ENCODE measurements at regions not wholly inside any gene's neighbourhood (a gene's known extent, or its start where the extent isn't known, plus 50 kb on each side); places are given as distances from the start of the nearest gene placed in this dataset.

DNA sequence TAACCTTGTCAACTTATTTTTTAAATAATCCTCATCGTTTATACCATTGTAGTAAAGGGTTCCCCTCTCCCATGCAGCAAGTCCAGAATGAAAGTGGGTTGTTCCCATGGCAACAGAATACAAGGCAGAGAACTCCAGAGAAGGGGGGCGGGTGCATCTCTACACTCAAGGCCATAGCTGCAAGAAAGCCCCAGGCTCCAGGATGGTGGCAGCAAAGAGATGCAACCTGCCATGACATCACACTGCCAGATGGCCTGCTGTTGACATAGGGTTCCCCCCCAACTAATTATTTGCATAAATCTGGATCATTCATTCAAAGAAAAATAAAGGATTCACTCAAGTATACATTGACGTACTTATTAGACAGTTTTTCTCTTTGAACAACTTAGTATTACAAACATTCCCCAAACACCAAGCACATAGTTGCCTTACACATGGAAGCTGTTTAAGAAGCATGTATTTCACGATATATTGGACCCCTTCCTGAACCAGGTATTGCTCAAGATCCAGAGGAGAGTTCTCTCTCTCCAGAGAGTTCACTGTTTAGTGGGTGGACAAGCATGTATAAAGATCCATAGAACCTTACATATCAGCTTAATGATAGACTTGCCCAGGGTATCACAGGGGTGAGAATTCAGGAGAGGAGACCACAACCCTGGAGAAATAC is 87.4 kb upstream of the KLF7 start:
- WGBS (ENCODE audit: insufficient coverage, insufficient replicate concordance, low lambda C conversion rate, missing lambda C conversion rate), result 62% methylated on average over 4 of the region's 4 CpGs

More for the DNA sequence above, 87.4 kb upstream of the KLF7 start:
- no peak for ATAC-seq
- no peak overlapping the region for H3K4me2 ChIP-seq (ENCODE audit: control insufficient read depth, insufficient read depth)
- TF ChIP-seq EP300 (IDR thresholded peaks at IDR 0.05; ENCODE audit: borderline replicate concordance in 1 of 2, control insufficient read depth in 1 of 2, low read depth in 2 of 2, low read length in 2 of 2) (no peak), CREB1 (IDR thresholded peaks at IDR 0.05; ENCODE audit: low read depth) (no peak), NR2C2 (IDR thresholded peaks at IDR 0.05; ENCODE audit: borderline replicate concordance, control insufficient read depth, insufficient read length, low read depth) (no peak), NFYB (IDR thresholded peaks at IDR 0.05; ENCODE audit: insufficient read depth, low read depth, low read length) (no peak), BRCA1 (IDR thresholded peaks at IDR 0.05; ENCODE audit: low read depth, low read length) (no peak), CHD4 (IDR thresholded peaks at IDR 0.05) (no peak), MYC (IDR thresholded peaks at IDR 0.05; ENCODE audit: insufficient read depth, insufficient read length, insufficient replicate concordance, low read length, severe bottlenecking) (no peak), SREBF1 (IDR thresholded peaks at IDR 0.05; ENCODE audit: low read length) (no peak), EZH2 (IDR thresholded peaks at IDR 0.05; ENCODE audit: borderline replicate concordance, control insufficient read depth, low read depth, low read length) (no peak), HCFC1 (IDR thresholded peaks at IDR 0.05; ENCODE audit: low read length) (no peak), IRF3 (IDR thresholded peaks at IDR 0.05) (no peak)
- TF ChIP-seq, protein P1, sequence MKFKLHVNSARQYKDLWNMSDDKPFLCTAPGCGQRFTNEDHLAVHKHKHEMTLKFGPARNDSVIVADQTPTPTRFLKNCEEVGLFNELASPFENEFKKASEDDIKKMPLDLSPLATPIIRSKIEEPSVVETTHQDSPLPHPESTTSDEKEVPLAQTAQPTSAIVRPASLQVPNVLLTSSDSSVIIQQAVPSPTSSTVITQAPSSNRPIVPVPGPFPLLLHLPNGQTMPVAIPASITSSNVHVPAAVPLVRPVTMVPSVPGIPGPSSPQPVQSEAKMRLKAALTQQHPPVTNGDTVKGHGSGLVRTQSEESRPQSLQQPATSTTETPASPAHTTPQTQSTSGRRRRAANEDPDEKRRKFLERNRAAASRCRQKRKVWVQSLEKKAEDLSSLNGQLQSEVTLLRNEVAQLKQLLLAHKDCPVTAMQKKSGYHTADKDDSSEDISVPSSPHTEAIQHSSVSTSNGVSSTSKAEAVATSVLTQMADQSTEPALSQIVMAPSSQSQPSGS (IDR thresholded peaks at IDR 0.05; ENCODE audit: low read length), result no peak
- no peak for FAIRE-seq
- ChIA-PET POLR2A (no interaction called here), RAD21 (ENCODE audit: unreplicated experiment) (interaction anchor here (0.7 to 1.0 kb wide), 4 partner anchors 74 to 96 kb away, joined by 3 read pairs; no protein-coding TSS in a partner anchor), CTCF (interaction anchor here (0.7 kb wide), 1 partner anchor 565 kb away, joined by 3 read pairs; no protein-coding TSS in a partner anchor), SMC1A (ENCODE audit: uncharacterized antibody, unreplicated experiment) (interaction anchor here (1.4 to 1.8 kb wide), 2 partner anchors 8 to 100 kb away, joined by 4 to 10 read pairs; no protein-coding TSS in a partner anchor)
- no peak overlapping the region for H2AFZ ChIP-seq (ENCODE audit: control insufficient read depth, low read depth, low read length)
- no peaks in the 10 kb centered on the region for H4K20me1 ChIP-seq (ENCODE audit: control insufficient read depth, insufficient read depth)
- no peaks in the 10 kb centered on the region for H3K79me2 ChIP-seq (ENCODE audit: control insufficient read depth, insufficient read depth, low read length)
- no peaks in the 10 kb centered on the region for H3K27me3 ChIP-seq (replicated peaks in 1 of 2; ENCODE audit: control insufficient read depth in 2 of 2, insufficient read depth in 2 of 2, low read length in 1 of 2)
- no peak overlapping the region for H3K27ac ChIP-seq (ENCODE audit: control insufficient read depth, insufficient read depth)
- no peak for DNase-seq (ENCODE audit: low read depth, low spot score)
- no peaks in the 10 kb centered on the region for H3K36me3 ChIP-seq (ENCODE audit: control insufficient read depth in 2 of 2, insufficient read depth in 2 of 2, low read length in 1 of 2)
- no peaks in the 10 kb centered on the region for H3K4me1 ChIP-seq (ENCODE audit: control insufficient read depth, insufficient read depth, low read length)
- in situ Hi-C loops (cut with MboI) (no loop called here), intact Hi-C loops (cut with micrococcal nuclease; ENCODE audit: unreplicated experiment) (no loop called here)
- no peaks in the 10 kb centered on the region for H3K9me3 ChIP-seq (replicated peaks; ENCODE audit: control insufficient read depth, insufficient read depth, low read length)
- no peak overlapping the region for H3K9ac ChIP-seq (ENCODE audit: control insufficient read depth, insufficient read depth, low read length)
- no peak overlapping the region for H3K4me3 ChIP-seq
- BruUV-seq (replicated peaks), result no TSS peak

All from GM12878 (cell line).